SH-SY5Y (cell line): ENCODE measurements at regions not wholly inside any gene's neighbourhood (a gene's known extent, or its start where the extent isn't known, plus 50 kb on each side); places are given as distances from the start of the nearest gene placed in this dataset.
A peak's percentile ranks its signal among the peaks of the same experiment; 100 is the strongest.

Experiments used
- GATA2 ChIP-seq: IDR thresholded peaks from 2 replicates; pipeline ENCODE4 v1.6.1; 2011; ENCODE audit warnings: mild to moderate bottlenecking, low read depth, low read length
- GATA3 ChIP-seq: IDR thresholded peaks from 2 replicates; pipeline ENCODE4 v1.6.1; 2011; ENCODE audit warnings: low read depth, mild to moderate bottlenecking, low read length, moderate library complexity

- TF ChIP-seq GATA2 (no peak), GATA3 (no peak)
Observed at GRCh38 chr17:73834684-73835343, 190.6 kb upstream of the SDK2 start.

DNA sequence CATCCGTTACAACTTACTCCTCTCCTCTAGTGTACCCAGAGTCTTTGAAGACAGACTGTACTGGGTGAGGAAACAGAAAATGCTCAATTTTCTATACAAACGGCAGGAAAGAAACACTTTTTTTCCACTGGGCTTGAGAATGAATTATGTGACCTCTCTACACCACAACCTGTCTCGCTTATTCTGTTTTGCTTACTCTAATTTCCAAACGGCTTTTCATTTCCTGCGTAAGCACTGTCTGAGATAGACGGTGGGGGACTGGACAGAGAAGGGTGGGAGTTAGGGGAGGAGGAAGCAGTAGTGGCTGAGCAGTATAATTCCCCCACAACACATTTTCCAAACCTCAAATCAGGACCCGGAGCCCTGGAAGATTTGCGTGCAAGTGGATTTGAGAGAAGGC lies 191.4 kb upstream of the SDK2 start:
- TF ChIP-seq GATA2 (no peak), GATA3 (no peak)

DNA sequence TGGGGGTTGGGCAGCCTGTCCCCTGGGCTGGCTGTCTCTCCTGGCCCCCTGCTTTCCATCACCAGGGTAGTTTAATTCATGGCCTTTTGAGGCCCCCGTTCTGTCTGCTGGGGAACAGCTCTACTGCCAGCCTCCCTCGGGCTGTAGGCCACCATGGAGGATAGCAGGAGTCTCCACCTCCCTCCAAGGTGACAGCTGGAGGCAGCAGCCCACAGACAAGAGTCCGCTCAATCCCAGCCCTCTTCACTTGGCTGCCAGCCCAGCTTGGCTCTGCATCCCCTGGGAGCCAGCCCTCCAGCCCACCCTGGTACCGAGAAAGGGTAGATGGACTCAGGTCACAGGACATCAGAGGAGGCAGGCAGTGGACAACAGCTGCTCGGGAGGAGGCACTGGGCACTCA lies 194.6 kb upstream of the SDK2 start:
- TF ChIP-seq GATA2 (no peak), GATA3 (no peak)

- TF ChIP-seq GATA3 (no peak), GATA2 (no peak)
Observed at GRCh38 chr17:73840829-73841228, 196.6 kb upstream of the SDK2 start.

DNA sequence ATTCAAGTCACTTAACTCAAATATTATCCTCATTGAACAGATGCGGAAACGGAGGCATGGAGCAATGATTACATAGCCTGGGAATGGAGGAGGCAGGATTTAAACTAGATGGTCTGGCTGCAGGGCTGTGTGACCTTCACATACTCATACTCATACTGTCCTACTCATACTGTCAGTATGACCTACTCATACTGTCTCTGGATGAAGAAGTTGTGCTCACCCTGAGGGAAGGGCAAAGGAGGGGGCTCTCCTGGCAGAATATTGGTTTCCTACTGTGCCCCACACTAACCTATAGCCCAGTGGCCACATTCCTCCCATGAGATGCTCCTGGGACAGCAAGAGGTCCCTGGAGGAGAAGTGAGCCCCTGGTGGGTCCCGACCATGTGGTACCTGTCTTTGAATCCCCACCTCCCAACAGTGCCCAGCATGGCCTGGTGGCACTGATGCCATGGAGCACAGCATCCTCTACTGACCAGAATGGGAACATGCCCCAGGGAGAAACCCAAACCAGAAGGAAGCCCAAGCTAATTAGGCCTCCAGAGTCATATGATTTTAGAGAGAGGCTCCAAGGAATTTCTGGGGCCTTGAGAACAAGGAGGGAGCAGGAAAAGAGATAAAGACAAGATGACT lies 197.3 kb upstream of the SDK2 start:
- TF ChIP-seq GATA3 (no peak), GATA2 (no peak)

- no peak for TF ChIP-seq GATA2
- TF ChIP-seq GATA3 = no peak
Observed at GRCh38 chr17:73847952-73848351, 203.7 kb upstream of the SDK2 start.

- TF ChIP-seq GATA3 (no peak), GATA2 (no peak)
Observed at GRCh38 chr17:73850426-73850825, 206.2 kb upstream of the SDK2 start.

DNA sequence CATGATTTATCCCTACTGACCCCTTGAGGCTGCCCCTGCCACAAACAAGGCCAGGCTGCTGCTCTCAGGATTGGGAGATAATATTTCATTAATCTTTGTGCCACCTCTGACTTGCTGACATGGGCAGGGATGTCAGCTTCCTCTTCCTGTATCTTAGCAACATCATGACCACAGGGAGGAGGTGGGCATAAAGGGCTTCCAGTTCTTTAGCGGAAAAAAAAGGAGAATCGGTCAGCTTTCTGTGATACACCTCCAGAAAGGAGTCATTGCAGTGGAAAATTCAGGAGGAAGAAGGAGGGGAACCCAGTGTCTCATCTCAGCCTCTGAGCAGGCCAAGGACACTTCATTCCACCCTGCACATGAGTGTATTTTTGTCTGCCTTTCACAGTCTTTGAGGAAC lies 206.8 kb upstream of the SDK2 start:
- no peak for TF ChIP-seq GATA2

DNA sequence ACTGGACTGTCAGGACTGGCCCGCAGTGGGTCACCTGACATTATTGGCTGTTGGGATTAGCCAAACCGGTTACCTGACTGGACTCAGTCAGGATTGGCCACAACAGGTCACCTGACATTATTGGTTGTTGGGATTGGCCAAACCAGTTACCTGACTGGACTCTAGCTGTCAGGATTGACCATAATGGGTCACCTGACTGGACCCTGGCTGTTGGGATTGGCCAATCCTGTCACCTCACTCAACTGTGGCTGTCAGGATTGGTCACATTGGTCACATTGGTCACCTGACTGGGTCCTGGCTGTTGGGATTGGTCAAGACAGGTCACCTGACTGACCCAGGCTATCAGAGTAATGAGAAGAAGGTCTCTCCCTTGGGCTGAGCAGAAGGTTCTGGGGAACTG lies 207.7 kb upstream of the SDK2 start:
- TF ChIP-seq GATA2 = no peak
- no peak for TF ChIP-seq GATA3

DNA sequence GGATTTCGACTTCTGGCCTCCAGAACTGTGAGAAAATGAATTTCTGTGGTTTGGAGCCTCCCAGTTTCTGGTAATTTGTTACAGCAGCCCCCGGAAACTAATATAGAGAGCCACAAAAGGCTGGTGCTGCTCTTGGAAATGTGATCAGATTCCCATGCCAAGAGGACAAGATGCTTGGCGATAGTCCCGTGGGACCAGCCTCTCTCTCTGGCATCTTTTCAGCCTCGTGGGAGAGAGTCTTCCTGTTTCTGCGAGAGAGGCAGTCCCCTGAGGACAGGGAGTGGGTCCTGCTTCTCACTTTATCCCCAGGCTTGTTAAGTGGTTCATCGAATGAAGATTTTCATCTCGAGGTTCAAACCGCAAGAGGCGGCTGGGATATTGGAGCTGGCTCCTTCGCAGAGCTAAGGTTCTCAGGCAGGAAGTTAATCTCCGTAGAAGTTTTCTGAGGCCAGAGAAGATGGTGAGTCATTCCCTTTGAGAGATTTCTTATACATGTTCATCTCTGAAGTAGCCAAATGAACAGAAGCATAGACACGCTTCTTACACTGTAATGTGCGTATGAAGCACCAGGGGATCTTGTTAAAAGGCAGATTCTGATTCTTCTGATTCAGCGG lies 211.6 kb upstream of the SDK2 start:
- TF ChIP-seq GATA2 (no peak), GATA3 (no peak)

DNA sequence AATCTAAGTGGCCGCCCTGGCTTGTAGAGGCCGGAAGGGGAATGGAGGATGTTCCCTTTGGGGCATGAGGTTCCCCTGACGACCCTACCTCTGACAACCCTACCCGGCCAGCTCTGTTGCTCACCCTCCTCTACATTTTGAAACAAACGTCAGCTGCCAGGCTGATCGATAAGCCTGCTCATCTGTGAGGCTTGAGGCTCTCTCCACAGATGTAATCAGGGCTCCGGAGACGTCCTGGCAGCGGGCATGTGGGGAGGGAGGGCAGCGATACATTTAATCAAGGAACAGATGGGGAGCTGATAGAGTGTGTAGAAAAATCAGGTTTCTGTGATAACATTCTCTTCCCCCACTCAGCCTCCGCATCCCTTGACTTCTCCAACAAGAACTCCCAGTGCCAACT lies 212.3 kb upstream of the SDK2 start:
- peak; percentile 95 for TF ChIP-seq GATA2
- TF ChIP-seq GATA3 = no peak; the same call in 1 of the 2 replicates

DNA sequence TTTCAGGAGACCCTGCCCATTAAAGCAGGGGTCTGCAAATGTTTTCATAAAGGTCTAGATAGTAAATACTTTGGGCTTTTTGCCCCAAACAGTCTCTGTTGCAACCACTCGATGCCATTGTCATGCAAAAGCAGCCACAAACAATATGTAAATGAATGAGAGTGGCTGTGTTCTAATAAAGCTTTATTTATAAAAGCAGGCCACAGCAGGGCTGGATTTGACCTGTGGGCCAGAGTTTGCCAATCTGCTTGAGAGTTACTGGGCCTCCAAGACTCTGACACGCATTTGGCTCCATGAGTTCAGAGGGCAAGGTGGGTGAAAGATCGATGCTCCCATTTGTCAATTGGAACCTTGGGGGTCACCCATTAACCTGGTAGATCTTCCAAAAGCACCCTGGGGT lies 217.3 kb upstream of the SDK2 start:
- TF ChIP-seq GATA3 (no peak), GATA2 (no peak)

GRCh38 chr17:73863761-73864535 lies 219.7 kb upstream of the SDK2 start:
- 0 out of 2 replicates have a peak, but pooled peaks have one; percentile 17 for TF ChIP-seq GATA2
- no peak for TF ChIP-seq GATA3

GRCh38 chr17:73865831-73866230 lies 221.6 kb upstream of the SDK2 start:
- TF ChIP-seq GATA3 (no peak), GATA2 (no peak)

DNA sequence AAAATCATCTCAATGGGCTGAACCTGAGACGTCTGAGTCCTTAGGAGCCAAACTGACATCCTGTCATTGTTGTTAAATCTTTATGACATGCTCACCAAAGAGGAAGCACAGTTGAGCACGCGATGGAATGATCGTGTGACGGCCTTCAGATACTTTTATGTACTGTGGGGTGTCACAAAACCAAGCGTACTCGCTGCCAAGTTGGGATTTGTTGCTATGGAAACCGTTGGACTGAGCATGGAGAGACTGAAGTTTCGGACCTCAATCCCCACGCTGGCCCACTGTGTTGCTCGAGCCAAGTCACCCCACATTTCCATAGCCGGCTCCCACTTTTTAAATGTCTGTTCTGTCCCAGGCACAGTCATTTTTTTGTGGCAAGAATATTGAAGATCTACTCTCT lies 222.8 kb upstream of the SDK2 start:
- TF ChIP-seq GATA3 (no peak), GATA2 (no peak)

DNA sequence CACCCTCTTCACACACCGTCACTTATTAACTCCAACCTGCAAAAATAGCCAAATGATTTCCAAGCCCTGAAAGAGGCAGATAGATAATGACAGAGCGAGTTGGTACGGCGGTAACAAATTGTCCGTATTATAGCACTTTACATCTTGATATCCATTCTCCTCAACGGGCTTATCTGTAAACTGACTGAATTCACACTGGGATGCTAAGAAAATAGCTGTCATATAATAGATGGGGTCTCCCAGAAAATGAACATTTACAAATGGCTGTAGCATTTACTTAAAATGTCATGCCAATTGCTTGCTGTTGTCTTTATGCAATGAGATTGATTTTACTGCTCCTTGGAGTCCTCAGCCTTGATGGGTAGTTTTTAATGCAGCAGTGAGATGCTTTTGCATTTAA lies 225.8 kb upstream of the SDK2 start:
- no peak for TF ChIP-seq GATA3
- no peak for TF ChIP-seq GATA2

DNA sequence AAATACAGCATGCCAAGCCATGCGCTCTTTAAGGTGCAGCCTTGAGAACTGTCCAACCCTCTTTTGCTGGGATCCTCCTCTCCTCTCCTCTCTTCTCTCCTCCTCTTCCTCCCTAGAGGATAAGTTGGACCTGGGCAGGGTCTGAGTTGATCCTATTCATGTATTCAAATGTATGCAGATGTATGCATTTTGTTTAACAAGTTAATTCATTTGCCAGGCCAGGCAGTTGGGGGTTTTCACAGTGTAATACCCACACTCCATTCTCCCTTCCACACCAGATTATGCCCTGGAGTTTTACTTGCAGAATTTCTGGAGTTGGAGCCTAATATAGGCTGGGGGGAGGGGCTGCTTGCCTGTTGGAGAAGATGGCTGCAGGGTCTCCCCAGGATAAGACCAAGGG lies 226.2 kb upstream of the SDK2 start:
- TF ChIP-seq GATA2 (no peak), GATA3 (no peak)
